OCI-LY1 (cell line): ENCODE measurements at regions not wholly inside any gene's neighbourhood (a gene's known extent, or its start where the extent isn't known, plus 50 kb on each side); places are given as distances from the start of the nearest gene placed in this dataset.

Source experiments
- CTCF ChIP-seq: fragments of 200-600 bp; sonication (generic), shearing (Covaris generic); IDR thresholded peaks from 2 replicates; pipeline ENCODE4 v1.5.1; 2017; ENCODE audit warnings: mild to moderate bottlenecking, antibody characterized with exemption, low read length, moderate library complexity, mixed read lengths
- EZH2 ChIP-seq: fragments of 200-600 bp; sonication (generic), shearing (Covaris generic); IDR thresholded peaks from 2 replicates; pipeline ENCODE4 v1.8.0; 2017; ENCODE audit warnings: borderline replicate concordance, mixed run types, mild to moderate bottlenecking, antibody characterized with exemption, low read length, moderate library complexity, mixed read lengths

- no peak for TF ChIP-seq CTCF
- TF ChIP-seq EZH2 = no peak
Observed at GRCh38 chr6:50288881-50289280, 239.2 kb upstream of the DEFB112 start.
